ENCODE measurements at regions not wholly inside any gene's neighbourhood (a gene's known extent, or its start where the extent isn't known, plus 50 kb on each side); places are given as distances from the start of the nearest gene placed in this dataset.

- ATAC-seq, result peak; percentile 53
- TF ChIP-seq ZNF8 (CRISPR knock-in tag; IDR thresholded peaks at IDR 0.05), result no peak
These were observed 142.0 kb downstream of the RTP5 start for GRCh38 chr2:242011516-242011915.

GRCh38 chr2:242011991-242012764 is 142.6 kb downstream of the RTP5 start:
- no peak for TF ChIP-seq TSHZ2 (CRISPR knock-in tag; IDR thresholded peaks at IDR 0.05)
- TF ChIP-seq ZFP3 (CRISPR knock-in tag; IDR thresholded peaks at IDR 0.05), result no peak
- TF ChIP-seq ISL1 (CRISPR knock-in tag; IDR thresholded peaks at IDR 0.05), result no peak
- TF ChIP-seq ZC3H10 (CRISPR knock-in tag; IDR thresholded peaks at IDR 0.05), result no peak
- TF ChIP-seq ZNF8 (CRISPR knock-in tag; IDR thresholded peaks at IDR 0.05), result no peak
- no peak for TF ChIP-seq PATZ1 (CRISPR knock-in tag; IDR thresholded peaks at IDR 0.05; ENCODE audit: borderline replicate concordance)
- no peak for TF ChIP-seq ARNTL (CRISPR knock-in tag; IDR thresholded peaks at IDR 0.05; ENCODE audit: borderline replicate concordance, low read depth)
- TF ChIP-seq CSRNP3 (CRISPR knock-in tag; IDR thresholded peaks at IDR 0.05), result no peak
- TF ChIP-seq ESRRG (CRISPR knock-in tag; IDR thresholded peaks at IDR 0.05), result no peak
- TF ChIP-seq TOX (CRISPR knock-in tag; IDR thresholded peaks at IDR 0.05; ENCODE audit: borderline replicate concordance), result no peak
- no peak for TF ChIP-seq CREB5 (CRISPR knock-in tag; IDR thresholded peaks at IDR 0.05; ENCODE audit: low read depth)
- no peak for TF ChIP-seq ZFP30 (CRISPR knock-in tag; IDR thresholded peaks at IDR 0.05)
- TF ChIP-seq TCF4 (CRISPR knock-in tag; IDR thresholded peaks at IDR 0.05; ENCODE audit: borderline replicate concordance), result no peak
- no peak for TF ChIP-seq RARB (CRISPR knock-in tag; IDR thresholded peaks at IDR 0.05)
- TF ChIP-seq POU6F1 (CRISPR knock-in tag; IDR thresholded peaks at IDR 0.05; ENCODE audit: borderline replicate concordance, low read depth), result no peak
- no peak for TF ChIP-seq BACH2 (CRISPR knock-in tag; IDR thresholded peaks at IDR 0.05; ENCODE audit: borderline replicate concordance)
- TF ChIP-seq SNAI2 (CRISPR knock-in tag; IDR thresholded peaks at IDR 0.05), result no peak
- TF ChIP-seq OSR1 (CRISPR knock-in tag; IDR thresholded peaks at IDR 0.05), result no peak
- TF ChIP-seq PPARA (CRISPR knock-in tag; IDR thresholded peaks at IDR 0.05; ENCODE audit: borderline replicate concordance), result no peak
- no peak for ATAC-seq

DNA sequence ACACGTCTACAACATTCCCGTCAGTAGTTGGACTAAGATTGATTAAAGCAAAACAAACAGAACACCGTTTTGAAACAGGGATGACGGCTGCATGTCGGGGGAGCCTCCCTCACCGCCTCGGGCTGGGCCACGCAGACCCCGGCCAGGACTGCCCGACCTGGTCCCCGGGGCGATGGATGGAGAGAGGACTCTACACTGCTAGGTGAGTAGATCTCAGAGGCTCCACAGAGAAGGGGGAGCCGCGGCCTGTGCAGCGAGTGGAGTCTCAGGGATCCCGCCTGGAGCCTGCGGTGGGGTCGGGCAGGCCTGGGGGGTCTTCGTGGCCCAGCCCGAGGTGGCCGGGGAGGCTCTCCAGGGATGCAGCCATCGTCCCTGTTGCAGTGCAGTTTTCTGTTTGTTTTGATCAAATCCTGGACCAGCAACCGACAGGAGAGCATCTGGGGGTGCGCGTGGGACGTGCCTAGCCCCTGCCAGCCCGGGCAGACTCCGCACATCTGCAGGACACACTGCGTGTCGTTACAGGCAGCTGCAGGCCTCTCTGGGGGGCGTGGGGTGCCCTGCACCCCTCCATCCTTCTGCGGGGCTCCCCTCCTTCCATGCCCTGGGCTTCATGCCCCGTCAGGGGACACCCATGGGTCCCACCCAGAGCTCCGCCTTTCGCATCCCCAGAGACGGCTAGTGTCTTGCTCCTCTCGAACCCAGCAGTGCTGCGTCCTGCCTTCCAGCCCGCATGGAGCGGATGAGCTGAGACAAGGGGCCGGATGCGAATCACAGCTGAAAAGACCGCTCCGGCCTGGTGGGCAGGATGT is 143.6 kb downstream of the RTP5 start:
- ATAC-seq, result no peak
- TF ChIP-seq PATZ1 (CRISPR knock-in tag; IDR thresholded peaks at IDR 0.05; ENCODE audit: borderline replicate concordance) (no peak), GLIS3 (CRISPR knock-in tag; IDR thresholded peaks at IDR 0.05) (no peak), TOX (CRISPR knock-in tag; IDR thresholded peaks at IDR 0.05; ENCODE audit: borderline replicate concordance) (no peak), TCF4 (CRISPR knock-in tag; IDR thresholded peaks at IDR 0.05; ENCODE audit: borderline replicate concordance) (no peak), ZFP30 (CRISPR knock-in tag; IDR thresholded peaks at IDR 0.05) (no peak), ARNTL (CRISPR knock-in tag; IDR thresholded peaks at IDR 0.05; ENCODE audit: borderline replicate concordance, low read depth) (no peak), PPARA (CRISPR knock-in tag; IDR thresholded peaks at IDR 0.05; ENCODE audit: borderline replicate concordance) (no peak), CSRNP3 (CRISPR knock-in tag; IDR thresholded peaks at IDR 0.05) (no peak), POU6F1 (CRISPR knock-in tag; IDR thresholded peaks at IDR 0.05; ENCODE audit: borderline replicate concordance, low read depth) (no peak), SNAI2 (CRISPR knock-in tag; IDR thresholded peaks at IDR 0.05) (no peak), OSR1 (CRISPR knock-in tag; IDR thresholded peaks at IDR 0.05) (no peak)

All from SK-N-SH treated with all-trans-retinoic acid at 6 μM for 48 hours (cell line).